HCT116 (cell line): ENCODE measurements at regions not wholly inside any gene's neighbourhood (a gene's known extent, or its start where the extent isn't known, plus 50 kb on each side); places are given as distances from the start of the nearest gene placed in this dataset.

Source experiments
- ATAC-seq: fragments of 200-7000 bp; cut with Tn5 transposase; 2 replicates; pipeline ENCODE4 v1.9.1; 2020; ENCODE audit warnings: mild to moderate bottlenecking, moderate library complexity
- BruUV-seq: library from RNA; stranded (reverse); fragments of 400-500 nt; replicated peaks from 2 replicates; lab custom pipeline; 2021; lab: Mats Ljungman, UMichigan
- CTCF ChIA-PET: fragments of 300-600 bp; sonication (Branson Sonifier 250); formaldehyde crosslinking; loops from one replicate; lab custom pipeline; 2021; ENCODE audit warnings: antibody characterized with exemption; lab: Charles Lee
- POLR2A ChIA-PET: fragments of 300-600, 350-600 bp; sonication (Branson Sonifier 250); formaldehyde crosslinking; loops from one replicate; lab custom pipeline; 2021; ENCODE audit warnings: antibody characterized with exemption; lab: Charles Lee
- RAD21 ChIA-PET, 2 experiments: fragments of 300-600 bp; sonication (Branson Sonifier 250); formaldehyde crosslinking; loops; one replicate each; lab custom pipeline; 2023; ENCODE audit warnings: low total read pairs in 2 of 2; ENCODE audit not compliant: uncharacterized antibody in 2 of 2, unreplicated experiment in 2 of 2, low non-redundant PET in 1 of 2; lab: Charles Lee
- DNase-seq: peaks from one replicate; pipeline ENCODE4 v3.0.0-alpha.2; 2010; ENCODE audit warnings: low read depth, low spot score
- H2AFZ ChIP-seq: fragments of 200-600 bp; shearing (Covaris generic), sonication (generic); 2 replicates; pipeline ENCODE4 v1.6.1; 2017; ENCODE audit warnings: low read depth, mixed run types, mixed read lengths, antibody characterized with exemption, low read length; ENCODE audit not compliant: poor library complexity, severe bottlenecking
- H3K27ac ChIP-seq: 2 replicates; pipeline ENCODE4 v1.5.1; 2012; ENCODE audit warnings: low read depth, low read length
- H3K27me3 ChIP-seq: fragments of 200-600 bp; sonication (generic); 2 replicates; pipeline ENCODE4 v1.6.1; 2016; ENCODE audit warnings: mixed run types, low read length, mixed read lengths; ENCODE audit not compliant: insufficient read depth
- H3K36me3 ChIP-seq, 2 experiments: fragments of 200-500 bp in 1 of 2; fragments of 200-600 bp in 1 of 2; sonication (Bioruptor generic) in 1 of 2; sonication (generic) in 1 of 2; 2 replicates each; pipeline versions ENCODE4 v1.5.1 to v1.6.1; 2014 to 2016; ENCODE audit warnings: low read length in 2 of 2, inconsistent platforms in 1 of 2, mixed read lengths in 1 of 2, mixed run types in 1 of 2; ENCODE audit not compliant: insufficient read depth in 2 of 2, control insufficient read depth in 1 of 2
- H3K4me1 ChIP-seq, 2 experiments: fragments of 200-600 bp in 1 of 2; sonication (generic) in 1 of 2; 2 replicates each; pipeline versions ENCODE4 v1.5.1 to v1.6.1; 2012 to 2017; ENCODE audit warnings: low read length in 2 of 2, inconsistent platforms in 1 of 2, mild to moderate bottlenecking in 1 of 2, mixed read lengths in 1 of 2, mixed run types in 1 of 2, moderate library complexity in 1 of 2; ENCODE audit not compliant: insufficient read depth in 2 of 2, control insufficient read depth in 1 of 2
- H3K4me2 ChIP-seq: fragments of 200-600 bp; sonication (generic); 2 replicates; pipeline ENCODE4 v1.6.1; 2017; ENCODE audit warnings: mixed run types, low read length, mixed read lengths
- H3K4me3 ChIP-seq, 2 experiments: fragments of 200-600 bp in 1 of 2; sonication (generic) in 1 of 2; replicated peaks in 1 of 2; 2 replicates each; pipeline ENCODE4 v1.5.1; 2011 to 2016; ENCODE audit warnings: low read length in 2 of 2, control low read depth in 1 of 2, low read depth in 1 of 2, mild to moderate bottlenecking in 1 of 2, mixed read lengths in 1 of 2, mixed run types in 1 of 2
- H3K79me2 ChIP-seq: fragments of 200-600 bp; sonication (generic); 2 replicates; pipeline ENCODE4 v1.6.1; 2017; ENCODE audit warnings: mild to moderate bottlenecking, mixed run types, low read length, moderate library complexity, mixed read lengths; ENCODE audit not compliant: insufficient read depth
- H3K9ac ChIP-seq: fragments of 200-600 bp; sonication (generic); 2 replicates; pipeline ENCODE4 v1.6.1; 2016; ENCODE audit warnings: low read length, mixed read lengths
- H3K9me2 ChIP-seq: fragments of 200-600 bp; sonication (generic), shearing (Covaris generic); 2 replicates; pipeline ENCODE4 v1.6.1; 2017; ENCODE audit warnings: mixed run types, mild to moderate bottlenecking, moderate library complexity; ENCODE audit not compliant: insufficient read depth
- H3K9me3 ChIP-seq, 2 experiments: fragments of 200-500 bp in 1 of 2; fragments of 200-600 bp in 1 of 2; sonication (Bioruptor generic) in 1 of 2; sonication (generic) in 1 of 2; 2 replicates each; pipeline ENCODE4 v1.6.1; 2014 to 2017; ENCODE audit warnings: low read length in 2 of 2, mixed read lengths in 2 of 2, inconsistent platforms in 1 of 2, low read depth in 1 of 2, mild to moderate bottlenecking in 1 of 2, mixed run types in 1 of 2, moderate library complexity in 1 of 2; ENCODE audit not compliant: control insufficient read depth in 1 of 2, insufficient read depth in 1 of 2
- H4K20me1 ChIP-seq: fragments of 200-600 bp; sonication (generic), shearing (Covaris generic); 2 replicates; pipeline ENCODE4 v1.6.1; 2017; ENCODE audit warnings: mixed run types, mild to moderate bottlenecking, moderate library complexity; ENCODE audit not compliant: insufficient read depth
- CBX3 ChIP-seq: IDR thresholded peaks from 2 replicates; pipeline ENCODE4 v1.6.1; 2012; ENCODE audit warnings: low read depth
- CEBPB ChIP-seq: IDR thresholded peaks from 2 replicates; pipeline ENCODE4 v1.6.1; 2012; ENCODE audit warnings: low read depth
- EGR1 ChIP-seq: IDR thresholded peaks from 2 replicates; pipeline ENCODE4 v1.6.1; 2012; ENCODE audit warnings: low read depth
- EZH2 ChIP-seq: fragments of 200-600 bp; sonication (generic); IDR thresholded peaks from 2 replicates; pipeline ENCODE4 v1.6.1; 2017; ENCODE audit warnings: antibody characterized with exemption, mixed run types
- EZH2phosphoT487 ChIP-seq: fragments of 200-600 bp; IDR thresholded peaks from 2 replicates; pipeline ENCODE4 v1.6.1; 2018; ENCODE audit warnings: antibody characterized with exemption, borderline replicate concordance
- POLR2AphosphoS5 ChIP-seq: IDR thresholded peaks from 2 replicates; pipeline ENCODE4 v1.6.1; 2011; ENCODE audit warnings: mild to moderate bottlenecking, low read depth, low read length, moderate library complexity
- RAD21 ChIP-seq: IDR thresholded peaks from 2 replicates; pipeline ENCODE4 v1.6.1; 2012; ENCODE audit warnings: low read depth, mild to moderate bottlenecking
- TCF7L2 ChIP-seq: IDR thresholded peaks from 2 replicates; pipeline ENCODE4 v1.7.0; 2011; ENCODE audit warnings: borderline replicate concordance, inconsistent platforms; ENCODE audit not compliant: insufficient read depth, insufficient read length; ENCODE audit errors: extremely low read depth
- ZNF274 ChIP-seq: fragments of 200-500 bp; sonication (Bioruptor generic); IDR thresholded peaks from 2 replicates; pipeline ENCODE4 v1.6.1; 2014; ENCODE audit warnings: mild to moderate bottlenecking, low read depth, low read length, inconsistent platforms
- intact Hi-C: fragments of 100-400 bp; cut with micrococcal nuclease; formaldehyde crosslinking; loops from 2 replicates; pipeline ENCODE4 v1.10.0; 2022
- TF ChIP-seq, protein P1 (sequence below): IDR thresholded peaks from 2 replicates; pipeline ENCODE4 v1.6.1; 2012

DNA sequence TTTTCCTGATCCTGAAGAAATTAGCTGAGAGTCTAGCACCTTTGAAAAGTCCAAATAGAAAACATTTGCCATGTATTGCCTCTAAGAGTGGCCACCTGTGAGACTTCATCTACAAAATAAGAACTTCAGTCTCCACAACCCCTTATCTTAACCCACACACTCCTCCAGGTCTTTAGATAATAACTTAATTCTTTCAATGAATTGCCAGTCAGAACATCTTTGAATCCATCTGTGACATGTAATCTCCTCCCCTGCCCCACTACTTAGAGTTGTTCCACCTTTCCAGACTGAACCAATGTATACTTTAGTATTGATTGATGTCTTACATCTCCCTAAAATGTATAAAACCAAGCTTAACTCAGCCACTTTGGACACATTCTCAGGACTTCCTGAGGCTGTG is 84.4 kb upstream of the FAM171A1 start:
- H3K27me3 ChIP-seq = peaks cover 39% of the 10 kb centered on the region
- ATAC-seq (no peak), DNase-seq (no peak)
- ChIA-PET POLR2A (no interaction called here), RAD21 (no interaction called here), CTCF (no interaction called here)
- no peaks in the 10 kb centered on the region for H3K9me3 ChIP-seq
- no peak overlapping the region for H3K27ac ChIP-seq
- no peak overlapping the region for H3K4me2 ChIP-seq
- H3K36me3 ChIP-seq = no peaks in the 10 kb centered on the region
- H4K20me1 ChIP-seq = no peaks in the 10 kb centered on the region
- H2AFZ ChIP-seq = no peak overlapping the region
- no peak overlapping the region for H3K4me3 ChIP-seq
- intact Hi-C loops = no loop called here
- no TSS peak for BruUV-seq
- TF ChIP-seq POLR2AphosphoS5 = no peak
- TF ChIP-seq, protein P1, sequence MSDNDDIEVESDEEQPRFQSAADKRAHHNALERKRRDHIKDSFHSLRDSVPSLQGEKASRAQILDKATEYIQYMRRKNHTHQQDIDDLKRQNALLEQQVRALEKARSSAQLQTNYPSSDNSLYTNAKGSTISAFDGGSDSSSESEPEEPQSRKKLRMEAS = no peak
- no peak for TF ChIP-seq TCF7L2
- TF ChIP-seq ZNF274 = no peak
- no peak for TF ChIP-seq CEBPB
- TF ChIP-seq EGR1 = no peak
- TF ChIP-seq RAD21 = no peak
- TF ChIP-seq EZH2 = no peak
- no peak for TF ChIP-seq EZH2phosphoT487
- no peaks in the 10 kb centered on the region for H3K9me2 ChIP-seq
- H3K79me2 ChIP-seq = no peaks in the 10 kb centered on the region
- no peaks in the 10 kb centered on the region for H3K4me1 ChIP-seq
- no peak overlapping the region for H3K9ac ChIP-seq

DNA sequence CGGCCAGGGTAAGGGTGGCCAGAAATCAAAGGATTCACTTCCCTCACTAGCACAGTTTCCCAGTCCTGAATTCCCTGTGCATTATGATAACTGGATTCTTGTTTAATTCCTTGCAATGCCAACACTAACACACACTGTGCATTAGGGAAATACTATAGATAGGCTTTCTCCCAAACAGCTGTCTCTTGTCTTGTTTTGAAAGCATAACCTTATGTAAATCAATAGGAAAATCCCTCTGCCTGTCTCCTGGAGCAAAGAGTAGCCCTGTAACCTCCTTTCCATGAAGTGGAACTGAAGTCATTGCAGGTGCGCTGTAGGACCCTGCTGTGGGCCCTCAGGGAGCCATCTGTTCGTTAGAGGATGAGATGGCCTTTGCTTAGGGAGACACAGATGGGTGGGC is 82.8 kb upstream of the FAM171A1 start:
- ATAC-seq (no peak), DNase-seq (no peak)
- ChIA-PET POLR2A (no interaction called here), RAD21 (no interaction called here), CTCF (no interaction called here)
- H3K4me3 ChIP-seq = no peak overlapping the region
- intact Hi-C loops = no loop called here
- no peaks in the 10 kb centered on the region for H3K9me2 ChIP-seq
- H3K9me3 ChIP-seq = no peaks in the 10 kb centered on the region
- H3K27ac ChIP-seq = no peak overlapping the region
- no TSS peak for BruUV-seq
- no peak overlapping the region for H3K4me2 ChIP-seq
- TF ChIP-seq CBX3 = no peak
- H3K9ac ChIP-seq = no peak overlapping the region
- H3K4me1 ChIP-seq = no peaks in the 10 kb centered on the region
- no peak overlapping the region for H2AFZ ChIP-seq
- H3K27me3 ChIP-seq = peaks cover 52% of the 10 kb centered on the region
- no peaks in the 10 kb centered on the region for H4K20me1 ChIP-seq
- no peaks in the 10 kb centered on the region for H3K36me3 ChIP-seq
- no peaks in the 10 kb centered on the region for H3K79me2 ChIP-seq
